ENCODE measurements at regions not wholly inside any gene's neighbourhood (a gene's known extent, or its start where the extent isn't known, plus 50 kb on each side); places are given as distances from the start of the nearest gene placed in this dataset.
"Not testable (repeated sequence)": the region's sequence is repeated elsewhere in the genome, so short reads cannot be mapped to it uniquely, and the experiment has no call there.

DNA sequence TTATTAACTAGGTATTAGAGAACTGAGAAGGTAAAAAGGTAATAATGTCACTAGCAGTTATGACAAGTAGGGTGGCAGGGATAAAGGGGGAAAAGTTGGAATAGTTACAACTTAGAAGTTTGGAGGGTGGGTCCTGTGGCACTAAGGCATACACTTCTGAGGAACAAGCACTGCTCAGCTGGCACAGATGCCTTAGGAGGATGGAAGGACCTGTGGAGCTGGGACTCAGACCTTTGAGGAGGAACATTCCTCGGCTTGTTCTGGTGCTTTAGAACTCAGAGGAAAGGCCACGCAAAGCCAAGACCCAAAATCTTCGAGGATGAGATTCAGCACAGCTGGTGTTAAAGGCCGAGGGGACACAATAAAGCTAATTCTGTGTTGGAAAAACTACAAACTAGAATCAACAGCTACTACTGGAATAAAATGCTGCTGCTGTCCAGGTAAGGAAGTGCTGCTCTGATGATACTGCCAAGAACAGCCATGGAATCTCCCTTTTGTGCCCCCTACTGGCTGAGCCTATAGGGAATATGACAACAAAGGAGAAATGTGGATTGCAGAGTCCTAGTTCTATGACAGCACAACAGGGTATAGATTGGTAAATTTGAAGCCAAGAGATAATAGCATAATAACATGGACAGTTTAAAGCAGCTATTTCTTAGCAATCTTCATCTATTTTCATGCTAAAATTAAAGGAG is 126.7 kb downstream of the SLC25A46 start:
- TF ChIP-seq, protein P1, sequence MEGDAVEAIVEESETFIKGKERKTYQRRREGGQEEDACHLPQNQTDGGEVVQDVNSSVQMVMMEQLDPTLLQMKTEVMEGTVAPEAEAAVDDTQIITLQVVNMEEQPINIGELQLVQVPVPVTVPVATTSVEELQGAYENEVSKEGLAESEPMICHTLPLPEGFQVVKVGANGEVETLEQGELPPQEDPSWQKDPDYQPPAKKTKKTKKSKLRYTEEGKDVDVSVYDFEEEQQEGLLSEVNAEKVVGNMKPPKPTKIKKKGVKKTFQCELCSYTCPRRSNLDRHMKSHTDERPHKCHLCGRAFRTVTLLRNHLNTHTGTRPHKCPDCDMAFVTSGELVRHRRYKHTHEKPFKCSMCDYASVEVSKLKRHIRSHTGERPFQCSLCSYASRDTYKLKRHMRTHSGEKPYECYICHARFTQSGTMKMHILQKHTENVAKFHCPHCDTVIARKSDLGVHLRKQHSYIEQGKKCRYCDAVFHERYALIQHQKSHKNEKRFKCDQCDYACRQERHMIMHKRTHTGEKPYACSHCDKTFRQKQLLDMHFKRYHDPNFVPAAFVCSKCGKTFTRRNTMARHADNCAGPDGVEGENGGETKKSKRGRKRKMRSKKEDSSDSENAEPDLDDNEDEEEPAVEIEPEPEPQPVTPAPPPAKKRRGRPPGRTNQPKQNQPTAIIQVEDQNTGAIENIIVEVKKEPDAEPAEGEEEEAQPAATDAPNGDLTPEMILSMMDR (IDR thresholded peaks at IDR 0.05) = no peak
- DNase-seq = no peak
- H3K4me1 ChIP-seq = no peaks in the 10 kb centered on the region

DNA sequence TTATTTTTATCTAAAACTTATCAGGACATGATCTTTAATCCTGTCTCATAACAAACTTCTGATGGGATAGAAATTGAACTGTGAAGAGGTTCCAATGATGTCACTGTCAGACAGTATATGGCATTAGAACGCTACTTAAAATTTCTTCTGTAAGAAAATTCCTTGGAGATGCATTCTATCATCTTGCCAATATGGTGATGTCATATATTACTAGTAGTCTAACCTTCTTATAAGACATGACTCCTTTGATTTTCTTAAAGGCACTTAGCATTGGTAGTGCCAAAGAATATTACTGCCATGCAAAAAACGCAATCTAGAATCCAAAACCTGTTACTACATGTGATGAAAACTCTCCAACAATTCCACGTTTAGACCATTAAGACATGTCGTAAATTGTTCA is 131.1 kb downstream of the SLC25A46 start:
- TF ChIP-seq, protein P1 (IDR thresholded peaks at IDR 0.05) = no peak
- Histone ChIP-seq H3K27ac (no peak overlapping the region), H3K9me3 (no peaks in the 10 kb centered on the region), H3K9ac (ENCODE audit: low read depth in 2 of 2, low read length in 2 of 2) (no peak overlapping the region), H3K4me3 (no peak overlapping the region), H3K36me3 (no peaks in the 10 kb centered on the region), H3K4me1 (no peaks in the 10 kb centered on the region), H3K27me3 (no peaks in the 10 kb centered on the region)
- no peak for DNase-seq
- intact Hi-C loops (cut with DNase I) = no loop called here

More for the DNA sequence above, 126.7 kb downstream of the SLC25A46 start:
- Histone ChIP-seq H3K27me3 (no peaks in the 10 kb centered on the region), H3K4me3 (no peak overlapping the region), H3K36me3 (no peaks in the 10 kb centered on the region), H3K27ac (no peak overlapping the region), H3K9me3 (no peaks in the 10 kb centered on the region), H3K9ac (ENCODE audit: low read depth in 2 of 2, low read length in 2 of 2) (no peak overlapping the region)
- intact Hi-C loops (cut with DNase I) = no loop called here

DNA sequence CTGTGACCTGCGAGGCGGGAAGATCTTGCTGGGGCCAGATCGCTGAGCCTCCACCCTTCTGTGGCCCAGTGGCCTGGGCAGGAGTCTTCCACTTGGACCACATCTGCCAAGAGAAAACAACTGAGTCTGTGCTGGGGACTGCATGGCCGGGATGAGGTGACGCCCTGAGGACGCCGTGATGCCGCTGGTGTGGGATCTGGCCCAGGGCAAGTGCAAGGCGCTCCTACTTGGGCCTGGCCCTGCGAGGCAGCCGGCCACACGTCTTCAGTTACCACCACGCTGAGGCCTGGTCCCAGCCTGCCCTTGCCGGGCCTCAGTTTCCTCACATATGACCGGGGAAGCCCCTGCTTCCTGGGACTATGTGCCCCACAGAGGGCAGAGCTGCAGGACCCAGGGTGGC is 133.4 kb downstream of the SLC25A46 start:
- intact Hi-C loops (cut with DNase I) = no loop called here
- Histone ChIP-seq H3K27me3 (no peaks in the 10 kb centered on the region), H3K27ac (no peak overlapping the region), H3K9me3 (no peaks in the 10 kb centered on the region), H3K9ac (ENCODE audit: low read depth in 2 of 2, low read length in 2 of 2) (no peak overlapping the region), H3K4me1 (no peaks in the 10 kb centered on the region), H3K36me3 (no peaks in the 10 kb centered on the region), H3K4me3 (no peak overlapping the region)
- TF ChIP-seq, protein P1 (IDR thresholded peaks at IDR 0.05) = no peak
- DNase-seq = no peak

DNA sequence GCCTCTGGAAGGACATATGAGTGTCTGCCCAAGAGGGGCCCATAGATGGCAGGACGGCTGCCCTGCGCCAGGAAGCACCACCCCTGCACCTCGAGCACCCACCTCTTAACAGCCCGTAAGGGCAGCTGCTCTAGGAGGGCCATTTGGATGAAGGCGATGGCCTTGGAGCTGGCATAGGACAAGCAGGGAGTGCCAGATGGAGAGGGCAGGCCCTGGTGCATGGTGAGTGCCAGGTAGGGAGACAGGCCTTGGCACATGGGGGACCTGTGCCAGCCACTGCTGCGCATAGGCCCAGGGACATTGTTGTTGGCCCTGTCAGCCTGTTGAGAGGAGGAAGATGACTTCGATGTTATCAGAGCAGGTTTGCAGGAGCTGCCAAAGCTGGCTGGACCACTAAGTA is 134.2 kb downstream of the SLC25A46 start:
- no peaks in the 10 kb centered on the region for H3K4me1 ChIP-seq
- H3K27ac ChIP-seq = no peak overlapping the region
- no peaks in the 10 kb centered on the region for H3K36me3 ChIP-seq
- H3K4me3 ChIP-seq = no peak overlapping the region
- no peak overlapping the region for H3K9ac ChIP-seq (ENCODE audit: low read depth in 2 of 2, low read length in 2 of 2)
- TF ChIP-seq, protein P1 (IDR thresholded peaks at IDR 0.05) = no peak
- no peaks in the 10 kb centered on the region for H3K27me3 ChIP-seq
- no peaks in the 10 kb centered on the region for H3K9me3 ChIP-seq
- intact Hi-C loops (cut with DNase I) = no loop called here
- no peak for DNase-seq

DNA sequence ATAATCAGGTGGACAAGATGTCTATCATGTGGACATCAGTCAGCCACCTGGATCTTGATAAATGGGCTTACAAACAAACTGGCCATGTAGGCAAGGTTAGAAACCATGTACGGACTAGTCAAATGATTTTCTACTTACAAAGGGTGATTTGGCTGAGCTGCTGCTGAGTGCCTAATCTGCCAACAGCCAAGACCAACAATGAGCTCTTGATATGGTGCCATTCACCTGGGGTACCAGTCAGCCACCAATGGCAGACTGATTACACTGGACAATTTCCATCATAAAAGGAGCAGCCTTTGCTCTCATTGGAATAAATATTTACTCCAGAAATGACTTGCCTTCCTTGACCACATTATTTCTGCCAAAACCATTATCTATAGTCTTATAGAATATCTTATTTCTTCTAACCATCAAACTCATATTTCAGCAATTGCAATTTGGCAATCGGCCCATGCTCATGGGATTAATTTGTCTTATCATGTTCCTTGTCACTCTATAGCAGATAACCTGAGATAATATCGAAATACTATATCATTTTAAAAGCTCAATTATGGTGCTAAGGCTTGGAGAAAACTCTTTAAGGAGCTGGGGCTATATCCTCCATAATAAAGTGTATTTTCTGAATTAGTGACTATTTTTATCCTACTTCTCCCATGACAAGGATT is 135.1 kb downstream of the SLC25A46 start:
- Histone ChIP-seq H3K9ac (ENCODE audit: low read depth in 2 of 2, low read length in 2 of 2) (no peak overlapping the region), H3K4me1 (no peaks in the 10 kb centered on the region), H3K27ac (no peak overlapping the region), H3K27me3 (no peaks in the 10 kb centered on the region), H3K9me3 (no peaks in the 10 kb centered on the region), H3K4me3 (no peak overlapping the region), H3K36me3 (no peaks in the 10 kb centered on the region)
- TF ChIP-seq, protein P1 (IDR thresholded peaks at IDR 0.05) = no peak
- DNase-seq = no peak
- intact Hi-C loops (cut with DNase I) = no loop called here

DNA sequence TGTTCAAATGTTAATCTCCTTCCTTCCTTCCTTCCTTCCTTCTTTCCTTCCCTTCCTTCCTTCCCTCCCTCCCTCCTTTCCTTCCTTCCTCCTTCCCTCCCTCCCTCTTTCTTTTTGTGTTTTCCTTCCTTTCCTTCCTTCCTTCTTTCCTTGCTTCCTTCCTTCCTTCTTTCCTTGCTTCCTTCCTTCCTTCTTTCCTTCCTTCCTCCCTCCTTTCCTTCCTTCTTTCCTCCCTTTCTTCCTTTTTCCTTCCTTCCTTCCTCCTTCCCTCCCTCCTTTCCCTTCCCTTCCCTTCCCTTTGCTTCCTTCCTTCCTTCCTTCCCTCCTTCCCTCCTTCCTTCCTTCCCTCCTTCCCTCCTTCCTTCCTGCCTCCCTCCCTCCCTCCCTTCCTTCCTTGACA is 136.3 kb downstream of the SLC25A46 start:
- not testable (repeated sequence) for H3K27ac ChIP-seq; H3K9ac ChIP-seq (ENCODE audit: low read depth in 2 of 2, low read length in 2 of 2); H3K36me3 ChIP-seq

More for the DNA sequence above, 136.3 kb downstream of the SLC25A46 start:
- H3K27me3 ChIP-seq; H3K9me3 ChIP-seq; DNase-seq; H3K4me3 ChIP-seq; H3K4me1 ChIP-seq; intact Hi-C loops (cut with DNase I): not testable (repeated sequence)

Data from colonic mucosa (tissue), 4 donors.